NCI-H128 (cell line): ENCODE measurements at regions not wholly inside any gene's neighbourhood (a gene's known extent, or its start where the extent isn't known, plus 50 kb on each side); places are given as distances from the start of the nearest gene placed in this dataset.

Source experiments
- DNase-seq: peaks from one replicate; lab custom pipeline; 2025; ENCODE audit not compliant: unreplicated experiment; lab: John Stamatoyannopoulos, UW

- no peak for DNase-seq
Observed at GRCh38 chr5:66540078-66540477, 56.1 kb upstream of the MAST4 start.

- no peak for DNase-seq
Observed at GRCh38 chr5:66542711-66543110, 53.5 kb upstream of the MAST4 start.
